NCI-H345 (cell line): ENCODE measurements at regions not wholly inside any gene's neighbourhood (a gene's known extent, or its start where the extent isn't known, plus 50 kb on each side); places are given as distances from the start of the nearest gene placed in this dataset.

Experiments
- DNase-seq: peaks from one replicate; lab custom pipeline; 2025; lab: John Stamatoyannopoulos, UW

DNA sequence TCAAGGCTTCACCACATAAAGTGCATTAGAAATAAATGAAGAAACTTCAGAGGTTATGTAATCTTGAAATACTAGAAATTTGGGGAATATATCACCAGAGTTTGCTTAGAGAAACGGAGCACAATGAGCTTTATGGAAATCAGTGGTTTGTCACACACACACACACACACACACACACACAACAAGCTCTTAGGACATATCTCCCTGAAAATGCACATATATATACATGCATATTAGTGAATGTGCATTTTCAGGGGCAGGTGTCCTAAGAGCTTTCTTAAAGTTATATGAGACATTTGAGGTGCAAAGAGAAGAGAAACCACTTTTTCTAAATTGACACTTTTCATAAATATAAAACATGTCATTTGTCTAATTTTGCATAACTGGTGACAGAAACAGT lies 93.7 kb upstream of the CARD18 start:
- DNase-seq: no peak

DNA sequence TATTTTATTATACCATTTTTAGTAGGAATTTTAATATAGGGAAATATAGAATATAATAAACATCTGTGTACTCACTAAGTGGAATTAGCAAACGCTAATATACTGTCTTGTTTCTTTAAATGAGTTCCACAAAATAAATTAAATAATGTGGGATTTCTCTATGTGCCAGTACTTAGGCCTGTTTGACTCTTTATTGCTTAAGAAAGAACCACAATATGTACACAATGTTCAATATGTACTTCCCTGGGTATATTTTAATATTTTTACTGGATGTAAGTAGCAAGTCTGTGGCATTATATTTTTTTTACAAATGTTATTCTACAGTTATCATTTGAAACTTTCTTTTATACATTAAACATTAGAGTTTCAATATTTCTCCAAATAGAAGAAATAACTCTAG lies 92.5 kb upstream of the CARD18 start:
- DNase-seq: no peak

DNA sequence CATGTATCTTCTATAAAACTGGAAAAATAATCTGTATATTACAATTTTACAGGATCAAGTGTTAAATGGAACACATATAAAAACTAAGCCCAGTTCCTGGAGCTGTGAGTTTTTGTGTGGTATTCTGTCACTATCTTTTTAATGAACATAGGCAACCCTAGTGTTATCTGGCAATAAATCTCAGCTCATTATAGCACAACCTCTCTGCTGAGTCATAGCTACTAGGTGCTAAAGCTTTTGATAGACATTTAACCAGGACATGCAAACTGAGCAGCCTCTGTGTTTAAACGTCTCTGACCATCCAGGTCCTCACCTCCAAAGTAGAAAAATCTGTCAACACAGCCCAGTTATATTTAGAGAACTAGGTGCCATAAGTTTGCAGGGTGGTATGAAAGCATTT lies 91.0 kb upstream of the CARD18 start:
- no peak for DNase-seq

DNA sequence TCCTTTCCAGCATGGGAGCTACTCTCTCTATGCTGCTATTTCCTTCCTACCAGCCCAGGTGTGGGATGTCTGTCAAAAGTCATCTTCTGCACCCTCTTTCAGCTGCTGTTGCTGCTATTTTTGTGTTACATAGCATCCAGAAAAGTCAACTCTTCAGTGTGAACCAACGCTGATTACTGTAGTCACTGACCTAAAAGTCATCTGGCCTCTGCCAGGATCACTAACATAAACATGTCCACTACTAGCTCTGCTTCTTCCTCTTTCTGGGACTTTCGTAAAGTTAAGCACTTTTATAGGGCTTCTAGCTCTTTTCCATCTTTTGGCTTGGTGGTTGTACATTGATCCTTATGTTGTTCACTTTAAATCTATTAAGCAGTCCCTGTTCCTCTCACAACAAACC lies 90.2 kb upstream of the CARD18 start:
- no peak for DNase-seq

DNA sequence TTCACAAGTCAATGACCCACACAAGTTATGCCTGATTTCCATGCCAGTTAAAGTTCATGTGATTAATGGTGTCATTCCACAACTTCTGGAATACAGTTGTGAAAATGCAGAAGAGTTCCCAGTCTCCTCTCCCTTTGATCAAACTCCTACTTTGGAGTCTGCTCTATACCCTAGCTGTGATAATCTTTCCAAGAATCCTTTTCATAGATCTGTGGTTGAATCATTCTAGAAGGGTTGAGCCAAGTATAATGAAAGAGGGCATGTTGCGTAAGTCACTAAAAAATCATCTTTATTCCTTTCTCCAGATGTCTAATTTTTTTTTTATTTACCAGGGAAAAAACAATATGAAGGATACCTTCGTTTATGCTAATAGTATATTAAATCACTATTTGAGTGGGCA lies 89.7 kb upstream of the CARD18 start:
- no peak for DNase-seq

DNA sequence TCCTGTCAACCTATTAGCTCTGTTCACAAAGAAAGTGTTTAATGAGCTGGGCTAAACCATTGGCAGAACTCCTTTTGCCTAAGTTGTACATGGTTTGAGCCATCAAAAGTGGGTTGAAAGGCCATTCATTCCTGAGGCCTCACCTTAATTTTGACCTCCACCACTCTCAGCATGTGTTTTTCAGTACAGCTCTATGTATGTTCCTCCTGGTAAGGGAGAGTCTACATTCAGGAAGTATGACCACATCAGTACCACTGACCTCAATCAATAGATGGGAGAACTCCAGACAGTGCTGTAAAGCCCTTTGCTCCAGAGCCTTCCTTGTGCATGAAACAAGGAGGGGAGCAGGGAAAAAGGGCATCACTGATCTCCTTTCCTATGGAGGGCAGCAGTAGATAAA lies 87.8 kb upstream of the CARD18 start:
- no peak for DNase-seq

DNA sequence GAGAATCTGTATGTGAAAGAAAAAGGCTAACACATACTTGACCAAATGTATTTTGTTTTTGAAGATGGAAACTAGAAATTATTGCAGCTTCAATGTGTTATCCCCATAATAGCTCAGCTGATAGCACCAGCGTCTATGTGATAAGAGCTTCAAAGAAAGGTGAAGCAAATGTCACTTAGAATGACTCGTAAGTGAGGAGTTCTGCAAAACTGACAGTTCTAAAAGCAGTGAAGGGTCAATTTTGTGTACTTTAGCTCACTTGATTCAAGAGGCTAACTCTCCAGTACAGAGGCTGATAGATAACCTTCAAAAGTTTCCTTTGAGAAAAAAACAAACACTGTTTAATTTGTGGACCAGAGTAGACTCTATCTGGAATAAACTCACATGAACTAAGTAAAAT lies 87.2 kb upstream of the CARD18 start:
- no peak for DNase-seq

DNA sequence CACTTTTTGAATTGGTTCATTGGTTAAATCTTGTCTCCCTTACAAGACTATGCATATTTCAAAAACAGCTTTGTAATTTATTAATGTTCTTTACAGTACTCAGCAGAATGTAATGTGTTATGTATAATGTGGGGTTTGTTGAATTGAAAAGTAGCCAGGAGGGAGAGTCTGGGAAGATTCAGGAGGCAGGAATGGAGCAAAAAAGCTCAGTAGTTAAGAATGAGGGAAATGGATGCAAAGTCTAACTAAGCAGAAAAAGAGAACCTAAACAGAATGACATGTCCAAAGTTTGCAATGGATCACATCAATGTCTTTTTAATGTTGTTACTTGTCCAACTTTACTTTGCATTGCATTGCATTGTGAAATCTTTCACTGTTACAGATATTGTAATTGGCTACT lies 86.5 kb upstream of the CARD18 start:
- DNase-seq: no peak

DNA sequence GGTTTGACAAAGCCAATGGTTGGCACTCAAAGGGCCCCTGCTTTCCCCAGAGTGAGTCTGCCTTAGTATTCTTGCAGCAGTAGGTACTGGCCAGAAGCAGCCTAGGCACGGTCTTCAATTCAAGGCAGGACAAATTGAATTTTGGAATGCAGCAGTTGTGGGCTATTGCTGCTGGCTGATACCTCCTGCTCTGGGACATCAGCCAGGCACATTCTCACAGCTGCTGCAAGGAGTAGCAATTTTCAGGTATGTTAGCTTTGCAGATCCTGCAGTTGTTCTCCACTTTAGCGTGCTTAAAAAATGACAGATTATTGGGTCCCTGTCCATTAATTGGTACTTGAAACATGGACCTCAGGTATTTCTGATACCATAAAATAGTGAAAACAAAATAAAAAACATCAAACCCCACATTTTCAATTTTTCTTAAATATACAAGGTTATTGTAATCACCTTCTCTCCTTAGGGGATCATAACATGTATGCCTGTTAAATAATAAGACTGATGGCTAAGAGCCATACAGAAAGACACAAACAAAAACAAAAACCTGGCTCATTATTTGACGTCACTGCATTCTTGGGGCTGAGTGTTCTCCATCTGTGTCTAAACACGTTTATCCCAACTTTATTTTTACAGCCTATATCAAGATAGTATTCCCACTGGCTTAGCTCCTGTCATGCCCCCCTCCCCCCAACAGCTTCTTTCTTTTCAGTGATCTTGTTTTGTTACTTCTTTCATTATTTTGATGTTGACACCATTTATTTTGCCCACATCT lies 85.1 kb upstream of the CARD18 start:
- no peak for DNase-seq

DNA sequence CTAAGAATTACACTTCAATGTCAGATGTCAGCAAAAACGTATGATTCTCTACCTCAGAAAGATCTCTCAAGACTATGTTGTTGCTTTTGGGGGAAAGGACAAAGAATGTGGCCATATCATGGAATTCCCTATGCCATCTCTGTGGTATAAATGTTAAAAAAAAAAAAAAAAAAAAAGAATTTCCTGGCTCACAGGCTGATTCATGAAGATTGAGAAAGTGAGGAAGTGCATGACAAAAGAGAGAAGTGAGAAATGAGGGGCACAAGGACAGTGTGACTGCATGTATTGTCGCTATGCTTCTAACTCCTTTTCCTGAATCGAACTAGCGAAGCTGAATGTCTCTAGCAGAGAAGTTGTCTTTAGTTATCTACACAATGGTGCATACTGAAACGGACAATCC lies 80.6 kb upstream of the CARD18 start:
- DNase-seq: no peak

DNA sequence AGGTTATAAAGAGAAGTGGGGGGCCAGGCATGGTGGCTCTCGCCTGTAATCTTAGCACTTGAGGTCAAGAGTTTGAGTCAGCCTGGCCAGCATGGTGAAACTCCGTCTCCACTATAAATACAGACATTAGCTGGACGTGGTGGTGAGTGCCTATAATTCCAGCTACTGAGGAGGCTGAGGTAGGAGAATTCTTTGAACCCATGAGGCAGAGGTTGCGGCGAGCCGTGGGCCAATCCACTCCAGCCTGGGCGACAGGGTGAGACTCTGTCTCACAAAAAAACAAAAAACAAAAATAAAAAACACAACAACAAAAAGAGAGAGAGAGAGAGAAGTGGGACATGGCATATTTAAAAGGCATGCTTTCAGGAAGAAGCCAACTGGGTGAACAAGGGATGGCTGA lies 80.1 kb upstream of the CARD18 start:
- no peak for DNase-seq

DNA sequence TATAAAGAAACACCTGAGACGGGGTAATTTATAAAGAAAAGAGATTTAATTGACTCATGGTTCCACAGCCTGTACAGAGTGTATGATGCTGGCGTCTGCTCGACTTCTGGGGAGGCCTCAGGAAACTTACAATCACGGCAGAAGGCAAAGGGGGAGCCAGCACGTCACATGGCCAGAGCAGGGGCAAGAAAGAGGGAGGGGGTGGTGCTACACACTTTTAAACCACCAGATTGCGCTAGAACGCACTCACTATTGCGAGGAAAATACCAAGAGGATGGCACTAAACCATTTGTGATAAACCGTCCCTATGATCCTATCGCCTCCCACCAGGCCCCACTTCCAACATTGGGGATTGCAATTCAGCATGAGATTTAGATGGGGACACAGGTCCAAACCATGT lies 79.7 kb upstream of the CARD18 start:
- DNase-seq: no peak

DNA sequence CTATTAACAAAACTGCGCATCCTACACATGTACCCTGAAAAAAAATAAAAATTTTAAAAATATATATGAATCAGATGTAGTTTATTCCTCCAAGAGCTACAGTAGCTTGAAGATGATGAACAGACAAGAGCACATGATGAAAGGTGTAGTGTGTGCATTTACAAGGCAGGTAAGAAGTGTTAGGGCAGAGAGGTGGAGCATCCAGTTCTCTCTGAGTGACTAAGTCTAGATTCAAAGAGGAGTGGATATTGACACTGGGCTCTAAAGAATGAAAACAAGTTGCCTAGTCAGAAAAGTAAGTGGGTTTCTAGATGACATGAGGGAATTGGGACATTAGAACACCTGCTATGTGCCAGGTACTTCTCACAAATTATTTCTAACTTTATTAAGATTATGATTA lies 76.0 kb upstream of the CARD18 start:
- DNase-seq: no peak

DNA sequence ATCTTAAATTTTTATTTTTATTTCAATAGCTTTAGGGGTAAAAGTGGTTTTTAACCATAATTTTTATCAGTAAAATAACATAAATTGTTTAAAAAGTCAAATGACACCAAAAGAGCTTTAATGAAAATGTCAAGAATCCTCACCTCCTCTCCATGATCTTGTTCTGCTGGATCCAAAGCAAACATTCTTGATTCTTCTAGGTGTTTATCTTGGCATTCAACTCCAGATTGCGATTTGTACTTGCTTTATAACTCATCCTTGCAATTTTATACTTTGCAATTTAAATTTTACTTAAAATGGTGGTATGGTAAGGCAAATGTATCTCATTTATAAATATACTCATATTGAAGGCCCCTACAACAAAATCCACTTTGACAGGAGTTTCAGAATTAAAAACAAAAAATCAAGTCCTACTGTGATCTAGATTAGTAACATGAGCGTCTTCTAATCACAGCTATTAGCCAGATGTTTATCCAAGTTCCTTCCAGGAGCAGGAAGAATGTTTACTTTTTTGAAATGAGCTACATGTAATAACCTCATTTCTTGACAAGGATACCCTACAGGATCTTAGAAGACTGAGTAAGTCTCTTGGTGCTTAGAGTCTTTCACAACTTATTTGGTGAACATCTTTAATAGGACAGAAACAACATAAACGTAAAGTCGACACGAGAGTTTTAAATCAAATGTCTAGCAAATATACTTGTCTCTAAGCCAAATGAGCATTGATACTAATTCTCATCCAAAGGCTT lies 72.4 kb upstream of the CARD18 start:
- DNase-seq: no peak

DNA sequence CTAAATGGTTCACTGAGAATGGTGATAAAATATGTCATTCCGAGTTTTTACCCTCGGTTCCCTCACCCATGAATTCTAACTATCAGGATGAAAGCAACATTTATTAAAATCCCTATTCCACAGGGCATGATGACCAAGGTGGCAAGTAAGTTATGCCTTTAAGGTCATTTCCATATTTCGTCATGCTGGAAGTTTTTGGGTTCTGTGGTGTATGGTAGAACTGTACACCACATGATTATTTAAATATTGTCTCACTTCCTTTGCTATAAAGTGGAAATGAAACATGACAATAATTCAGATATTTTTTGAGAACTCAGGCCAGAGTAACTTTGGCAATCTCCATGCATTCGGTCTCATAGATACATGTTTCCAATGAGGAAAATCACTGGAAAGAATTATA lies 68.5 kb upstream of the CARD18 start:
- DNase-seq: no peak

DNA sequence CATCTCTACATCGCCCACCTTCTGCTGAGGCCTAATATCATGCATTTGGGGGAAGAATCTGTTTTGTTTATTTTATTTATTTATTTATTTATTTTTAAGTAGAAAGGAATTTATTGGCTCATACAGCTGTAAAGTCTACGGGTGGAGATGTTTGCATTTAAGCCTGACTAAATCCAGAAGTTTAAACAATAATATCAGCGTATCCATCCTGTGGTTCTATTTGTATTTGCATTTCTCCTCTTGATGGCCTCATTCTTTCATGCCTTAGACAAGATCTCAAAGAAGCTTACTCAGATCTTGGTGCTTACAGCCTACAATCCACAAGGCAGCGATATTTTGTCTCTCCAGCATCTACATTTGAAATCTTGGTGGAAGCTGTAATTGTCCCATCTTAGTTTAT lies 67.1 kb upstream of the CARD18 start:
- no peak for DNase-seq

DNA sequence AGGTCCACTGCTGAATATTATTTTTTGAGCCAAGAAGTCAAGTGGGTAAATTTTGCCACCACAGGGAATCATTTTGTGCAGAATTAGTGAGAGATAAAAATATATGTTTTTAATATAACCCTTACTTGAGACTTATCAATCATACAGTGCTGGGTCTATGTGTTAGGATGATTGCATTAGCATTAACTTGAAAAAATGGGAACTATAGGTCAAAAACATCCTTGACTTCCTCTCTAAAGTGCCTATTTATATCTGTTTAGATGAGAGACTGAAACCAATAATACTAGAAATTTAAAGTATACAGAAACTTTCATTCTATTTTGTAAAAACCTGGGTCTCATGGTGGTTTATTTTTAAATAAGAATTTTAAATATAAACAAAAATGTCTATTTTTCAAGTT lies 65.1 kb upstream of the CARD18 start:
- no peak for DNase-seq

DNA sequence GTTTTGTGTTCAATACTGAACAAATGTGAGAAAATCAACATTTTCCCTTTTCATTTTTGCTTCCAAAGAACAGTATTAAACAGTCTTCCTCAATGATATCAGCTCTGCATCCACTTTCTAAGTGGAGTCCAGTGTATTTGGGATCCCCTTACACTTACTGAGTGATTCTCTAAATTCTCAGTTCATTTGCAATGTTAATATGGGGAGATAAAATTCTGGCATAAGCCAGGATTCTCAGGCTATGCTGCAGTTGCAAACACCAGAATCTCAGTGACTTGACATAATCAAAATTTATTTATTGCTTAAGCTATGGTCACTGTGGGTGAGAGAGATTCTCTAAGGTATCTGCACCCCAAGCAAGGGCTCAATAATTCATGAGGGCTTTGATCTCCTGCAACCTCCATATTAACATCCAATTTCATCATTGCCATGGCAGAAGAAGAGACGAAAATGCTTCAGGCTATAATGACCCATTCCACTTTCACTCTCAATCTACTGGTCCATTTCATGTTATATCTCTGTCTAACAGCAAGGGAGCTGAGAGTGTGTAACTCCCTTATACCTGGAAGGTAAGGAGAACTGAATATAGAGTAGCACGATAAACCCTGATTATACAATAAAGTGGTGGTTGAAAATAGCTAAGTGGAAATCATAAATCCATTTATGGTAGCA lies 64.1 kb upstream of the CARD18 start:
- DNase-seq: no peak

DNA sequence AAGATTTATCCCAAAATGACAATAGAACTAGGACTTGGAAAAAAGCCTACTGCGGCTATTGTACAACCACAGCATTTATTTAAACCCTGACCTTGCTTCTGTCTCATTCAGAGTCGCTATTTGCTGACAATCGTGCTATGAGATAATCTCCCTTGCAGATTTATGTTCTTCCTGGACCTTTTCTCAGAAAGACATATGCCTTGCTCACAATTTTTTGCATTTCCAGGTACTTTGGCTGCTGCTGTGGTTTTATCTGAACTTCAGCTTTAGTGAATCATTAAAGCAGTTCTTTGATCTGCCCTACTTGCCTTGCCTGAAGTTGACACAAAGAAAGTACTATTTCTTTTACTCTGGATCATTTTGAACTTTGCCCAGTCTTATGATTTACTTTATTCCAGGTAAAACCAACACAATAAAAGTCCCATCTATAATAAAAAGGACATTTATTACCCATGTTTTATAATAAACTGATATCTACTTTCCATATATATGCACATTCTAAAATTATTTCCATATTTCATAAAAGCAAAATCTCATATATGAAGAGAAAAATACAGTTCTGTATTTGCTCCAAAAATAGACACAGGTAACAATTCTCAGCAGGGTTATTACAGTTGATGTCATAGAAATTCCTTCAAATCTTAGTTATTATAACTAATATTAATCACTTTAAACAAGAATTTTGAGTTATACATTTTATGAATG lies 63.4 kb upstream of the CARD18 start:
- DNase-seq: no peak

DNA sequence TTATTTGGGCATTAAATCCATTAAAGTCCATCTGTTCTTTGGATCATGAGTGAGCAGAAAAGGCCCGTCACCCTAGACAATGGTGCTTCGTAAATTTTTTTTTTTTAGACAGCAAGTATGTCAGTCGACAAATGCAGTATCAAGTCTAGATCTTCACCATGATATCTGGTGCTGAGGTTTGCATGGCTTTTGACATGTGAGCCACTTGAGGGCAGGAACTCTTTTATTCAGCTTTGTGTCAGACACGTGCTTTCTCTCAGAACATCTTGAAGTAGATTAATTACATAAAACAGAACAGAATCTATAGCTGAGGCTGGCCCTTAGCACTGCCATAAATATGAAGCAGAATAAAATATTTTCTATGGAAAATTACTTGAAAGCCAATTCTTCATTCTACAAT lies 62.9 kb upstream of the CARD18 start:
- no peak for DNase-seq

DNA sequence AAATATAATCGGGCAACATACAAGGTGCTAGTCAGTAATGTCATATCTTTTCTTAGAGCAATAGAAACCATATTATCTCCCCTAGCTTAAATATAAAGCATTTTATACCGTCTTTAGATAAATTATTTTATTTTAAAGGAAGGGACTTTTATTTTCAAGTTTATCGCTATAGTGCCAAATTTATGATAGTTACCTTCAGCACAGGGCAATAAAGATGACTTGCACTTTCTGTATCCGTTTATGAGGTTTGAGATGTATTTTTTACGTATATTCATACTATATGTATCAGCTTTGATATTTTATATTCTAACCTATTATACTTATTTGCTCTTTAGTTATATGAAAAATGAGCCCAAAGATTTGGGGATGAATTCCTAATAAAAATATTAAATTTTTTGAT lies 61.6 kb upstream of the CARD18 start:
- DNase-seq: no peak

DNA sequence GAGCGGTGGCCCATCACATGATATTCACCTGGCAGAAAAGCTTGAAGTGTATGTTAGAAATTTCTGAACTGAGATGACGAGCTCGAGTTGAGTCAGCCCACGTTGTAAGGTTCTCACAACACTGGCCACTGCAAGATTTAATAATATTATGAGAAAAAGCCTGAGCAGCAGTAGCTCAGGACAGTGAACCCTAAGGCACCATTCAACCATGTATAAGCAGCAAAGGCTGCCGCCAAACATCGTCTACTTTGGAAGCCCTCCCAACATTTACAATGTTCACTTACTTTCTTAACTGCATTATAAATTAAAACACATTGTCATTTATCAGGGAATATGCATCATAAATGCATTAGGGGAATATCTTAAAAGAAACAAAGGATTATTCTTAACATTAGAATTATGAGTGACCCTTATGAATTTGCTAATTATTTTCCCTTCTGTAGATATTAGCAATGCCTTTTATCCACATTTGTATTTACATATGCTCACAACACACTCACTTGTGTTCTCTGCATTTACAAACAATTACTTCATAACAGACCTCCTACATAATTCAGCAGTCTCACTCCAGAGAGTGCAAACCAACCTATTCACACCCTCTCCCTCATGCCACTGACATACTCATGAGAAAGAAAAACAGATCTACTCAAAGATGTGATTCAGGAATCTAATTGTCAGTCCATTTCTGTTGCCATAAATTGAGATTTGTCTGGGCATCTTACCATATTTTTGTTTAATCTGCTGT lies 57.7 kb upstream of the CARD18 start:
- DNase-seq: no peak
